ENCODE measurements at regions not wholly inside any gene's neighbourhood (a gene's known extent, or its start where the extent isn't known, plus 50 kb on each side); places are given as distances from the start of the nearest gene placed in this dataset.

DNA sequence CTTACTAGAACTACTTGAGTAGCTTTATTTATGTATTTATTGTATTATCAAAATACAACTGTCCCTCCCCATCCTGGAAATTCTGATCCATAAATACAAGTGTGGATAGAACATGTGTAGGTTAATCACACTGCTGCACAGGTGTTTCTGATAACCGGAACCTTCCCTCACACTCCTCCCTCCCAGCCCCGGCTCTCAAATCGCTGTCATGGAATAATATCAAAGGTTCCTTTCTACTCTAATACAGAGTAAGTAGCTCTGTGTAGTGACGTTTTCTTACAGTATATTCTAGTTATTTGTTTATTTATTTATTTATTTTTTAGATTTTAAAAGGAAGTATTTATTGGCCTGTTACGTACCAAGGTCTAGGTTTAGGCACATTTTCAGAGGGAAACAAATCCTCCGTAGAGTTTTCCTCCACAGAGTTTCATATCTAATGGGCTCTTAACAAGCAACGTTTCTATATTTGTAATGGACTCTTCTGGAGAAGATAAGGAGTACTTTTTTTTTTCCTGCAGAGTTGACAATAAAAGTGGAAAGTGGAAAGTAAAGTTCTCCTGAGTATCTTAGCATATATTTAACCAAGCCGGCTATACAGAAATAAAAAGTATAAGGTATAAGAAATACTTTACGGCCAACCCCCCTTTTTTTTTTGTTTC, 129.0 kb upstream of the CARD18 start:
- Histone ChIP-seq H3K4me3 (no peak overlapping the region), H3K36me3 (ENCODE audit: low read depth) (no peaks in the 10 kb centered on the region), H3K27me3 (replicated peaks; ENCODE audit: insufficient read depth) (no peaks in the 10 kb centered on the region), H3F3A (ENCODE audit: insufficient read depth) (no peaks in the 10 kb centered on the region), H3K9me3 (ENCODE audit: low read depth) (no peaks in the 10 kb centered on the region), H3K9me2 (ENCODE audit: insufficient read depth) (no peaks in the 10 kb centered on the region), H3K9ac (no peak overlapping the region), H3K79me2 (ENCODE audit: insufficient read depth) (no peaks in the 10 kb centered on the region), H4K20me1 (ENCODE audit: insufficient read depth) (no peaks in the 10 kb centered on the region), H3K4me2 (ENCODE audit: unreplicated experiment) (no peak overlapping the region), H3K4me1 (ENCODE audit: insufficient read depth) (no peaks in the 10 kb centered on the region), H3K27ac (no peak overlapping the region), H2AFZ (no peak overlapping the region)
- DNase-seq: no peak
- TF ChIP-seq EZH2 (IDR thresholded peaks at IDR 0.05; ENCODE audit: insufficient read depth, poor library complexity, severe bottlenecking) (no peak), EZH2phosphoT487 (IDR thresholded peaks at IDR 0.05; ENCODE audit: insufficient read depth, low read depth) (no peak)
- in situ Hi-C loops (cut with MboI): no loop called here
- WGBS, 2 experiments (ENCODE audit: low coverage in 1 of 2, low lambda C conversion rate in 2 of 2, missing lambda C conversion rate in 2 of 2): 50 to 57% methylated on average over 9 of the region's 9 CpGs

DNA sequence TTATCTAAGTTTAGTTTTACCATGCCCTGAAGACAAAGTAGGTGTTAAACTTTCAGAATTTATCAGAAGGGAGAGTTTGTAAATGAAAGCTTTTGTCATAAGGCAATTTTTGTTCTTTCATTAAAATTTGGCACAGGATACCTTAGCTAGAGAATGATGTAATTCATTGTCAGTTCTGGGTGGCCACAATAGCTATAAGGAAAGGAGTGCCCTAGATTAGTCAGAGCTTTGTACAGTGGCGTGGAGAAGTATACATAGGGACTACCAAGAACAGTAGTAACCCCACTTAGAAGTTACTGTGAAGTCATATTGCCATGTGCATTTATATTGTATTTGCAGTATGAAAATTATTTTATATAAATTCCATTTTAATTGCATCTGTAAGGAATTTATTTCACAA, 126.3 kb upstream of the CARD18 start:
- in situ Hi-C loops (cut with MboI): no loop called here
- TF ChIP-seq EZH2phosphoT487 (IDR thresholded peaks at IDR 0.05; ENCODE audit: insufficient read depth, low read depth) (no peak), EZH2 (IDR thresholded peaks at IDR 0.05; ENCODE audit: insufficient read depth, poor library complexity, severe bottlenecking) (no peak)
- H3K9me3 ChIP-seq (ENCODE audit: low read depth): no peaks in the 10 kb centered on the region
- H3F3A ChIP-seq (ENCODE audit: insufficient read depth): no peaks in the 10 kb centered on the region
- H3K36me3 ChIP-seq (ENCODE audit: low read depth): no peaks in the 10 kb centered on the region
- no peaks in the 10 kb centered on the region for H3K27me3 ChIP-seq (replicated peaks; ENCODE audit: insufficient read depth)
- no peaks in the 10 kb centered on the region for H3K4me1 ChIP-seq (ENCODE audit: insufficient read depth)
- H3K79me2 ChIP-seq (ENCODE audit: insufficient read depth): no peaks in the 10 kb centered on the region
- no peaks in the 10 kb centered on the region for H3K9me2 ChIP-seq (ENCODE audit: insufficient read depth)
- no peak overlapping the region for H3K27ac ChIP-seq
- no peak overlapping the region for H2AFZ ChIP-seq
- H4K20me1 ChIP-seq (ENCODE audit: insufficient read depth): no peaks in the 10 kb centered on the region
- no peak overlapping the region for H3K4me3 ChIP-seq
- H3K9ac ChIP-seq: no peak overlapping the region
- no peak overlapping the region for H3K4me2 ChIP-seq (ENCODE audit: unreplicated experiment)
- WGBS, 2 experiments (ENCODE audit: low coverage in 1 of 2, low lambda C conversion rate in 2 of 2, missing lambda C conversion rate in 2 of 2): 37 to 43% methylated on average over 1 of the region's 1 CpG
- DNase-seq: peak; percentile 65

DNA sequence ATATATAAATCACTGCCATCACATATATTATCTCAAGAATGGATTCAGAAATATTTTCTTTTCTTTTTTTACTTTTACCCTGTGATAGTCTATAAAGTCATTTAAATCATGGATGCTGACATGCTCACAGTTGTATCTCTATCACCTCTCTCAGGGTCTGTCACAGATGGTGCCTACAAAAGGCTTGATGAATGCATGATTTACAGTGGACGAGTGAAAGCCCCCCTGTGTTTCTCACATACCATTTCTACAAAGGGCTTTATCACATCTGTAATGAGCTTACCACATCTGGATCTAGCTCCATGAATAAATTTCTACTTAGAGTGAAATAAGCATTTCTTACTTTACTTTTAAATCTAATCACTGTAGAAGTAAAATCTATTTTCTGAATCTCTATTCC, 121.4 kb upstream of the CARD18 start:
- H2AFZ ChIP-seq: no peak overlapping the region
- no peaks in the 10 kb centered on the region for H3K27me3 ChIP-seq (replicated peaks; ENCODE audit: insufficient read depth)
- no peaks in the 10 kb centered on the region for H4K20me1 ChIP-seq (ENCODE audit: insufficient read depth)
- no peak overlapping the region for H3K27ac ChIP-seq
- no peaks in the 10 kb centered on the region for H3F3A ChIP-seq (ENCODE audit: insufficient read depth)
- TF ChIP-seq EZH2phosphoT487 (IDR thresholded peaks at IDR 0.05; ENCODE audit: insufficient read depth, low read depth) (no peak), EZH2 (IDR thresholded peaks at IDR 0.05; ENCODE audit: insufficient read depth, poor library complexity, severe bottlenecking) (no peak)
- no peak overlapping the region for H3K9ac ChIP-seq
- H3K79me2 ChIP-seq (ENCODE audit: insufficient read depth): no peaks in the 10 kb centered on the region
- in situ Hi-C loops (cut with MboI): no loop called here
- H3K9me2 ChIP-seq (ENCODE audit: insufficient read depth): no peaks in the 10 kb centered on the region
- no peaks in the 10 kb centered on the region for H3K36me3 ChIP-seq (ENCODE audit: low read depth)
- H3K9me3 ChIP-seq (ENCODE audit: low read depth): no peaks in the 10 kb centered on the region
- WGBS, 2 experiments (ENCODE audit: low coverage in 1 of 2, low lambda C conversion rate in 2 of 2, missing lambda C conversion rate in 2 of 2): 47 to 60% methylated on average over 1 of the region's 1 CpG
- no peak overlapping the region for H3K4me2 ChIP-seq (ENCODE audit: unreplicated experiment)
- no peak for DNase-seq
- H3K4me1 ChIP-seq (ENCODE audit: insufficient read depth): no peaks in the 10 kb centered on the region
- no peak overlapping the region for H3K4me3 ChIP-seq

DNA sequence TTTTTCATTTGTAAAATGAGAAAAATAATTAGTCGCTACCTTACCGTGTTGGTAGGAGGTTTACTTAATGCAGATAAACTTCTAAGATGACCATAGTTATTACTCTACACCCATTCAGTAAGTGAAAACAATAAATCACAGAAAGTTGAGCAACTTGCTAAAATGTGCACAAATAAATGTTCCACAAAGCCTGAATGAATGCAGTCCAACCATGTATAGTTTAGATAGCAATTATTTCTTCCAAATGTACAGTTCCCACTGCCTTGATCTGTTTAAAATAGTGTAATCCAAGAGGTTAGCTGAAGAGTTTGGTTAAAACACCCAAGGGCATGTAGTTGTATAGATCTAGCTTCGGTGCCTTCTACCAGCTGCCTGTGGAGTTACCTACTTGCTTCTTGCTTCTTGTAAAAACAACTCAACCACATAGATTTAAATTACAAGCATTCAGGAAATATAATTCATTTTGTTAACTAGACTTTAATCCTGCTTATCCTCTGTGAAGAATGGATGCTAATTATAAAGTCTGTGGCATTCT, 106.3 kb upstream of the CARD18 start:
- TF ChIP-seq EZH2phosphoT487 (IDR thresholded peaks at IDR 0.05; ENCODE audit: insufficient read depth, low read depth) (no peak), EZH2 (IDR thresholded peaks at IDR 0.05; ENCODE audit: insufficient read depth, poor library complexity, severe bottlenecking) (no peak)
- Histone ChIP-seq H3K27ac (no peak overlapping the region), H3K4me1 (ENCODE audit: insufficient read depth) (peaks cover 34% of the 10 kb centered on the region), H3F3A (ENCODE audit: insufficient read depth) (peaks cover 16% of the 10 kb centered on the region; the same call in 1 of the 2 replicates), H4K20me1 (ENCODE audit: insufficient read depth) (no peaks in the 10 kb centered on the region), H3K27me3 (replicated peaks; ENCODE audit: insufficient read depth) (no peaks in the 10 kb centered on the region), H3K4me3 (no peak overlapping the region), H3K9me2 (ENCODE audit: insufficient read depth) (no peaks in the 10 kb centered on the region), H2AFZ (no peak overlapping the region), H3K79me2 (ENCODE audit: insufficient read depth) (no peaks in the 10 kb centered on the region), H3K9me3 (ENCODE audit: low read depth) (no peaks in the 10 kb centered on the region), H3K9ac (no peak overlapping the region), H3K4me2 (ENCODE audit: unreplicated experiment) (no peak overlapping the region), H3K36me3 (ENCODE audit: low read depth) (no peaks in the 10 kb centered on the region)
- WGBS, 2 experiments (ENCODE audit: low coverage in 1 of 2, low lambda C conversion rate in 2 of 2, missing lambda C conversion rate in 2 of 2): 94 to 100% methylated on average over 3 of the region's 3 CpGs
- in situ Hi-C loops (cut with MboI): no loop called here
- DNase-seq: no peak
